Coronary artery (tissue), 2 donors: ENCODE measurements at regions not wholly inside any gene's neighbourhood (a gene's known extent, or its start where the extent isn't known, plus 50 kb on each side); places are given as distances from the start of the nearest gene placed in this dataset.

ENCODE experiments used
- DNase-seq: peaks from one replicate; pipeline ENCODE4 v3.0.0-alpha.2; 2017; ENCODE audit warnings: low spot score
- H3K27ac ChIP-seq, 2 donors: fragments of 200-600 bp; sonication (generic); one replicate each; pipeline ENCODE4 v1.5.1; 2016 to 2019
- H3K4me3 ChIP-seq: fragments of 200-600 bp; sonication (generic); 2 replicates; pipeline ENCODE4 v1.5.1; 2016; ENCODE audit warnings: mild to moderate bottlenecking, moderate library complexity
- CTCF ChIP-seq: fragments of 200-600 bp; sonication (generic); IDR thresholded peaks from one replicate; pipeline ENCODE4 v1.5.1; 2019; ENCODE audit warnings: antibody characterized with exemption

GRCh38 chr5:74285675-74286280, 354.8 kb downstream of the ENC1 start:
- Histone ChIP-seq H3K4me3 (no peak overlapping the region), H3K27ac (no peak overlapping the region)
- no peak for DNase-seq
- TF ChIP-seq CTCF: no peak

- Histone ChIP-seq H3K4me3 (no peak overlapping the region), H3K27ac (no peak overlapping the region)
- TF ChIP-seq CTCF: no peak
- DNase-seq: no peak
These were observed 358.0 kb downstream of the ENC1 start for GRCh38 chr5:74282490-74282889.

- TF ChIP-seq CTCF: no peak
- H3K4me3 ChIP-seq: no peak overlapping the region
- DNase-seq: no peak
- H3K27ac ChIP-seq: no peak overlapping the region
These were observed 359.4 kb downstream of the ENC1 start for GRCh38 chr5:74281166-74281565.

- no peak overlapping the region for H3K27ac ChIP-seq
- H3K4me3 ChIP-seq: no peak overlapping the region
- no peak for DNase-seq
- no peak for TF ChIP-seq CTCF
These were observed 360.2 kb downstream of the ENC1 start for GRCh38 chr5:74280306-74280705.

GRCh38 chr5:74279244-74279643, 361.3 kb downstream of the ENC1 start:
- TF ChIP-seq CTCF: no peak
- H3K27ac ChIP-seq: no peak overlapping the region
- H3K4me3 ChIP-seq: no peak overlapping the region
- DNase-seq: no peak

GRCh38 chr5:74277418-74277817, 363.1 kb downstream of the ENC1 start:
- TF ChIP-seq CTCF: no peak
- Histone ChIP-seq H3K27ac (no peak overlapping the region), H3K4me3 (no peak overlapping the region)
- DNase-seq: no peak

GRCh38 chr5:74275171-74275992, 365.1 kb downstream of the ENC1 start:
- H3K4me3 ChIP-seq: no peak overlapping the region
- no peak for TF ChIP-seq CTCF
- H3K27ac ChIP-seq: peak overlapping the region in 1 of 2 donors; percentile 11
- no peak for DNase-seq
